ENCODE measurements at regions not wholly inside any gene's neighbourhood (a gene's known extent, or its start where the extent isn't known, plus 50 kb on each side); places are given as distances from the start of the nearest gene placed in this dataset.
"Not testable (repeated sequence)": the region's sequence is repeated elsewhere in the genome, so short reads cannot be mapped to it uniquely, and the experiment has no call there.

DNA sequence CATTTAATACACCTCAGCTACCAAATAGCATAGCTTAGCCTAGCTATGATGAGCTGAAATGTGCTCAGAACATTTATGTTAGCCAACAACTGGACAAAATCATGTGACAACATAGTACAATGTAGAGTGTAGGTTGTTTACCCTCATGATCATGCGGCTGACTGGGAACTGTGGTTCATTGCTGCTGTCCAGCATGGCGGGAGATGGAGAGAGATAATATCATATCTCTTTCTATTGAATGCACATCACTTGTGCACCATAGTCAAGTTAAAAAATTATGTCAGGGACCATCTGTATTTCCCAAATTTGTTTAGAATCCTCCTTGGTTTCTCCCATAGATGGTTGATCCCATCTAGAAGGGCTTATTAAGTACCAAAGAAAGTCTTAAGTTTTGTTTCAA, 151.1 kb upstream of the ELL2 start:
- Histone ChIP-seq H3K4me3 (replicated peaks in 1 of 3) (no peak overlapping the region), H3K27me3 (no peaks in the 10 kb centered on the region), H3K36me3 (no peaks in the 10 kb centered on the region), H3K27ac (no peak overlapping the region), H3K4me1 (peaks cover 0 to 2% of the 10 kb centered on the region in 2 donors), H3K9me3 (no peaks in the 10 kb centered on the region)
- 94 to 97% methylated on average over 2 of the region's 2 CpGs for WGBS, 2 donors
- TF ChIP-seq POLR2A (IDR thresholded peaks at IDR 0.05) = no peak
- TF ChIP-seq, protein P1, sequence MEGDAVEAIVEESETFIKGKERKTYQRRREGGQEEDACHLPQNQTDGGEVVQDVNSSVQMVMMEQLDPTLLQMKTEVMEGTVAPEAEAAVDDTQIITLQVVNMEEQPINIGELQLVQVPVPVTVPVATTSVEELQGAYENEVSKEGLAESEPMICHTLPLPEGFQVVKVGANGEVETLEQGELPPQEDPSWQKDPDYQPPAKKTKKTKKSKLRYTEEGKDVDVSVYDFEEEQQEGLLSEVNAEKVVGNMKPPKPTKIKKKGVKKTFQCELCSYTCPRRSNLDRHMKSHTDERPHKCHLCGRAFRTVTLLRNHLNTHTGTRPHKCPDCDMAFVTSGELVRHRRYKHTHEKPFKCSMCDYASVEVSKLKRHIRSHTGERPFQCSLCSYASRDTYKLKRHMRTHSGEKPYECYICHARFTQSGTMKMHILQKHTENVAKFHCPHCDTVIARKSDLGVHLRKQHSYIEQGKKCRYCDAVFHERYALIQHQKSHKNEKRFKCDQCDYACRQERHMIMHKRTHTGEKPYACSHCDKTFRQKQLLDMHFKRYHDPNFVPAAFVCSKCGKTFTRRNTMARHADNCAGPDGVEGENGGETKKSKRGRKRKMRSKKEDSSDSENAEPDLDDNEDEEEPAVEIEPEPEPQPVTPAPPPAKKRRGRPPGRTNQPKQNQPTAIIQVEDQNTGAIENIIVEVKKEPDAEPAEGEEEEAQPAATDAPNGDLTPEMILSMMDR (IDR thresholded peaks at IDR 0.05) = no peak
- DNase-seq = no peak
- intact Hi-C loops (cut with DNase I) = no loop called here

DNA sequence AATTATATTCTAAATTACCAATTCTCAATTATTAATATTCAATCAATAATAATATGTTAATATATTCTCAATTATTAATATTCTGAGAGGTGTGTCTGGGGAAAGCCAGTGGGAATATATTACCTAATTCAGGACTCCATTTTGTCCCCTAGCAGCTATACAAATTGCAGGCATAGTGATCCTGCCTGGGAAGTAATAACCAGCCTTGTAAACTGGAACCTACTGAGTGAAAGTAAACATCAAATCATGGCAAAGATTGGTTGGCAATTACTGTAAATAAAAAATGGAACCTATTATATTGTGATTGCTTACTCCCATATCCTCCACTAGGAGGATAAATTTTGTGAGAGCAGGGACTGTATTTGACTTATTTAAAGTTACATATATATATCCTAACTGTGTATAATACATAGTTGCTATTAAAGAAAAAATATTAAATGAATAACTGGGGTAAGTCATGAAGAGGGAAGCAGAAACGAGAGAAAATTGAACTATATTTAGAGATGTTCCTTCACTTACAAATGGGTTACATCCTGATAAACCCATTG, 150.5 kb upstream of the ELL2 start:
- intact Hi-C loops (cut with DNase I) = no loop called here
- Histone ChIP-seq H3K27me3 (no peaks in the 10 kb centered on the region), H3K4me3 (replicated peaks in 1 of 3) (no peak overlapping the region), H3K27ac (no peak overlapping the region), H3K36me3 (no peaks in the 10 kb centered on the region), H3K4me1 (peaks cover 0 to 2% of the 10 kb centered on the region in 2 donors), H3K9me3 (no peaks in the 10 kb centered on the region)
- DNase-seq = no peak
- TF ChIP-seq POLR2A (IDR thresholded peaks at IDR 0.05) = no peak
- TF ChIP-seq, protein P1 (IDR thresholded peaks at IDR 0.05) = no peak
- WGBS, 2 donors = 78 to 81% methylated on average over 1 of the region's 1 CpG

DNA sequence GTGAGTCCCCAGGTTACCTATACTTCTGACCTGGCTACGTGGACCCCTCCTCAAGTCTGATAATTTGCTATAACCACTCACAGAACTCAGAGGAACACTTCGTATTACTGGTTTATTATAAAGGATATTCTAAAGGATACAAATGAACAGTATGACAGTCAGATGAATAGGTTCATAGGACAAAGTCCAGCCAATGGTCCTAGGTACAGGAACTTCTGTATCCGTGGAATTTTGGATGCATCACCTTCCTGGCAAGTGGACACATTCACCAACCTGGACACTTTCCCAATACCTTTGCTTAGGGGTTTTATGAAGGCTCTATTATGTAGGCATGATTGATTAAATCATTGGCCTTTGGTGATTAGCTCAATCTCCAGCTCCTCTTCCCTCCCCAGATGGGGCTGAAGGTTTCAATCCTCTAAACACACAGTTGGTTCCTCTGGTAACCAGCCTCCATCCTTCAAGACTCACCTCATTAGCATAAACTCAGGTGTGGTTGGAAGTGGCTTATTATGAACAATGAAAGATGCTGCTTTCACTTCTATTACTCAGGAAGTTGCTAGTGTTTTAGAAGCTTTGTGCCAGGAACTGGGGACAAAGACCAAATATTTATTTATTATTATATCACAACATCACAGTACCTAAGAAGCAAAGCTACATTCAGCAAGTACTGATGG, 149.6 kb upstream of the ELL2 start:
- TF ChIP-seq, protein P1 (IDR thresholded peaks at IDR 0.05) = no peak
- TF ChIP-seq POLR2A (IDR thresholded peaks at IDR 0.05) = no peak
- Histone ChIP-seq H3K27ac (no peak overlapping the region), H3K4me3 (replicated peaks in 1 of 3) (no peak overlapping the region), H3K27me3 (no peaks in the 10 kb centered on the region), H3K9me3 (no peaks in the 10 kb centered on the region), H3K36me3 (no peaks in the 10 kb centered on the region), H3K4me1 (peaks cover 0 to 2% of the 10 kb centered on the region in 2 donors)
- intact Hi-C loops (cut with DNase I) = no loop called here
- 89 to 94% methylated on average over 3 of the region's 3 CpGs for WGBS, 2 donors
- DNase-seq = no peak

DNA sequence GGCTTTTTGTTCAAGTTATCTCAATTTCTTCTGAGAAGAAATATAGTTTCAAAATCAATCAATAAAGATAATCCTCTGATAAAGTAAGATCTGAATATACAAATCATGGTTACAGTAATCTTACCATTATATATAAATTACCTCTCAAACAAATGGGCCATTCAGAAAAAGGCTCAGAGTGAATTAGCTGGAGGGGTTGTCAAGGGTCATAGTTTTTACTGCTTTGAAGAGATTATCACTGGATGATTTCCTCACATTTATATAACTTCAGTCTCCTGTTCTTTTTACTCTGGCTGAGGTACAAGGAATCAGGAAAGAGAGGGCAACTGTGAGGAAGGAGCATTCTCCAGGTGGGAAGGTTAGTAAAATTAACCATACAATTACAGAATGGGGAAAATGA, 148.6 kb upstream of the ELL2 start:
- TF ChIP-seq POLR2A (IDR thresholded peaks at IDR 0.05) = no peak
- TF ChIP-seq, protein P1 (IDR thresholded peaks at IDR 0.05) = no peak
- intact Hi-C loops (cut with DNase I) = no loop called here
- no peak for DNase-seq
- H3K4me1 ChIP-seq = peaks cover 0 to 2% of the 10 kb centered on the region in 2 donors
- no peaks in the 10 kb centered on the region for H3K27me3 ChIP-seq
- H3K36me3 ChIP-seq = no peaks in the 10 kb centered on the region
- no peak overlapping the region for H3K4me3 ChIP-seq (replicated peaks in 1 of 3)
- no peaks in the 10 kb centered on the region for H3K9me3 ChIP-seq
- no peak overlapping the region for H3K27ac ChIP-seq

DNA sequence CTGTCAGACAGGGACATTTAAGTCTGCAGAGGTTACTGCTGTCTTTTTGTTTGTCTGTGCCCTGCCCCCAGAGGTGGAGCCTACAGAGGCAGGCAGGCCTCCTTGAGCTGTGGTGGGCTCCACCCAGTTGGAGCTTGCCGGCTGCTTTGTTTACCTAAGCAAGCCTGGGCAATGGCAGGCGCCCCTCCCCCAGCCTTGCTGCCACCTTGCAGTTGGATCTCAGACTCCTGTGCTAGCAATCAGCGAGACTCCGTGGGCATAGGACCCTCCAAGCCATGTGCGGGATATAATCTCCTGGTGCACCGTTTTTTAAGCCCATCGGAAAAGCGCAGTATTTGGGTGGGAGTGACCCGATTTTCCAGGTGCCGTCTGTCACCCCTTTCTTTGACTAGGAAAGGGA, 147.0 kb upstream of the ELL2 start:
- WGBS, 2 donors = 86 to 100% methylated on average over 2 to 10 of the region's 10 CpGs
- intact Hi-C loops (cut with DNase I); H3K4me3 ChIP-seq (replicated peaks in 1 of 3); H3K36me3 ChIP-seq; DNase-seq; H3K27ac ChIP-seq; H3K9me3 ChIP-seq; H3K4me1 ChIP-seq; H3K27me3 ChIP-seq: not testable (repeated sequence)

DNA sequence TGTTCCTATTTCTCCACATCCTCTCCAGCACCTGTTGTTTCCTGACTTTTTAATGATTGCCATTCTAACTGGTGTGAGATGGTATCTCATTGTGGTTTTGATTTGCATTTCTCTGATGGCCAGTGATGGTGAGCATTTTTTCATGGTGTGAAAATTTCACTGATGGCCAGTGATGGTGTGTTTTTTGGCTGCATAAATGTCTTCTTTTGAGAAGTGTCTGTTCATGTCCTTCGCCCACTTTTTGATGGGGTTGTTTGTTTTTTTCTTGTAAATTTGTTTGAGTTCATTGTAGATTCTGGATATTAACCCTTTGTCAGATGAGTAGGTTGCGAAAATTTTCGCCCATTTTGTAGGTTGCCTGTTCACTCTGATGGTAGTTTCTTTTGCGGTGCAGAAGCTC, 142.2 kb upstream of the ELL2 start:
- DNase-seq; H3K27me3 ChIP-seq; H3K4me1 ChIP-seq; H3K36me3 ChIP-seq; H3K27ac ChIP-seq; H3K9me3 ChIP-seq; intact Hi-C loops (cut with DNase I); H3K4me3 ChIP-seq (replicated peaks in 1 of 3): not testable (repeated sequence)
- 94 to 99% methylated on average over 4 of the region's 4 CpGs for WGBS, 2 donors
